DOHH2 (cell line): ENCODE measurements at regions not wholly inside any gene's neighbourhood (a gene's known extent, or its start where the extent isn't known, plus 50 kb on each side); places are given as distances from the start of the nearest gene placed in this dataset.

Source experiments
- H3F3A ChIP-seq: fragments of 200-600 bp; sonication (generic), shearing (Covaris generic); 2 replicates; pipeline ENCODE4 v1.6.0; 2016; ENCODE audit warnings: antibody characterized with exemption, mild to moderate bottlenecking; ENCODE audit not compliant: control insufficient read depth, insufficient read depth
- H3K27ac ChIP-seq: fragments of 200-600 bp; sonication (generic); 2 replicates; pipeline ENCODE4 v1.5.1; 2014; ENCODE audit warnings: low read depth, mild to moderate bottlenecking, low read length, moderate library complexity
- H3K27me3 ChIP-seq: fragments of 200-600 bp; sonication (generic); 2 replicates; pipeline ENCODE4 v1.6.1; 2014; ENCODE audit warnings: mild to moderate bottlenecking, low read length, mixed read lengths; ENCODE audit not compliant: control insufficient read depth
- H3K36me3 ChIP-seq: fragments of 200-600 bp; sonication (generic); 2 replicates; pipeline ENCODE4 v1.6.1; 2014; ENCODE audit warnings: mild to moderate bottlenecking, low read length, moderate library complexity, mixed read lengths; ENCODE audit not compliant: control insufficient read depth
- H3K4me1 ChIP-seq: fragments of 200-600 bp; sonication (generic); 2 replicates; pipeline ENCODE4 v1.6.1; 2014; ENCODE audit warnings: mild to moderate bottlenecking, low read length, mixed read lengths; ENCODE audit not compliant: control insufficient read depth
- H3K4me2 ChIP-seq: fragments of 200-600 bp; sonication (generic); 2 replicates; pipeline ENCODE4 v1.6.0; 2014; ENCODE audit warnings: mild to moderate bottlenecking, low read length, moderate library complexity
- H3K4me3 ChIP-seq: fragments of 200-600 bp; sonication (generic); 2 replicates; pipeline ENCODE4 v1.5.1; 2014; ENCODE audit warnings: mild to moderate bottlenecking, low read length, mixed read lengths
- H3K79me2 ChIP-seq: fragments of 200-600 bp; sonication (generic); 2 replicates; pipeline ENCODE4 v1.6.1; 2014; ENCODE audit warnings: mild to moderate bottlenecking, low read length, mixed read lengths; ENCODE audit not compliant: control insufficient read depth
- H3K9me2 ChIP-seq: fragments of 200-600 bp; sonication (generic); replicated peaks from 2 replicates; pipeline ENCODE4 v1.6.1; 2014; ENCODE audit warnings: mild to moderate bottlenecking, low read length, mixed read lengths; ENCODE audit not compliant: control insufficient read depth
- H3K9me3 ChIP-seq: fragments of 200-600 bp; sonication (generic); 2 replicates; pipeline ENCODE4 v1.6.1; 2014; ENCODE audit warnings: antibody characterized with exemption, low read length, mixed read lengths; ENCODE audit not compliant: control insufficient read depth, insufficient read depth
- H4K20me1 ChIP-seq: fragments of 200-600 bp; sonication (generic); 2 replicates; pipeline ENCODE4 v1.6.0; 2014; ENCODE audit warnings: low read depth, mild to moderate bottlenecking, antibody characterized with exemption, low read length, moderate library complexity; ENCODE audit not compliant: control insufficient read depth, insufficient read depth
- EZH2phosphoT487 ChIP-seq: fragments of 200-600 bp; sonication (generic); IDR thresholded peaks from 2 replicates; pipeline ENCODE4 v1.6.1; 2017; ENCODE audit warnings: borderline replicate concordance, mild to moderate bottlenecking, antibody characterized with exemption, low read length, moderate library complexity, mixed read lengths
- TF ChIP-seq, protein P1 (sequence below): fragments of 200-600 bp; sonication (generic); IDR thresholded peaks from one replicate; pipeline ENCODE4 v1.5.1; 2014; ENCODE audit warnings: antibody characterized with exemption, mild to moderate bottlenecking, low read depth, low read length; ENCODE audit not compliant: poor library complexity, severe bottlenecking

DNA sequence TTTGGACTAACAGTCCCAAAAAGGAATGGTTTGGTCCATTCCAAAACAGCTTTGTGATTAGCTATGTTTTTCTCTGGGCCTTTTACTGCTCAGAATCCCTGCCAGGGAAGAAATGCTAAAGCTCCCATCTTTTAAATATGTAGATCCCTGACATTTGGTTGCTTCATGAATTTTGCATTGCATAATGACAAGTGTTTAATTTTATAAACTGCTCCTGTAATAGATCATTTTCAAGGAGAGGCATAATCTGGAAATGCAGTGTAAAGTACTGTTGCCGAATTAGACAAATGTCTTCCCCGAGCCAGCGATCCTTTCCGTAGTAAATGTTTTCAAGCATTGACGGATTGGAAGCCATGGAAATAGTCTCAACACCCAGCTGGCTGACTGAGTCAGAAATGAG lies 291.3 kb upstream of the PRKD1 start:
- no peaks in the 10 kb centered on the region for H3F3A ChIP-seq
- H3K4me2 ChIP-seq = no peak overlapping the region

DNA sequence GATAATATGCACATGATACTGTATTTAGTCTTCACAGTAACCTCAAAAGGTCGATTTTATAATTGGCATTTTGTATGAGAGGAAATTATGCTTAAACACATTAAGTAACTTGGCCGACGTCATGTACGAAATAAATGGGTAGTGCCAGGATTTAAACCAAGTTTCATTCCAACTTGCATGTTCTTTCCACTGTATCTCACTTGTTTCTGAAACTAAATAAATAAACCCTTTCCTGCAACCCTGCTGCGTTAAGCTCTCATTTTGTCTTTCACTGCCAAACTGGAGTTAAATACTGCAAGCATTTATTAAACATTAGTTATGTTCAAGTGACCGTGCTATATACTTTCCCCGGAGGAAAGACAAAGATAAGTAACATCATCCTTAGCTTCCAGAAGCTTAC lies 293.9 kb upstream of the PRKD1 start:
- Histone ChIP-seq H4K20me1 (no peaks in the 10 kb centered on the region), H3K4me1 (no peaks in the 10 kb centered on the region), H3K27ac (no peak overlapping the region), H3K27me3 (no peaks in the 10 kb centered on the region), H3F3A (no peaks in the 10 kb centered on the region), H3K9me3 (no peaks in the 10 kb centered on the region), H3K4me3 (no peak overlapping the region), H3K4me2 (no peak overlapping the region), H3K79me2 (no peaks in the 10 kb centered on the region), H3K36me3 (no peaks in the 10 kb centered on the region), H3K9me2 (no peaks in the 10 kb centered on the region)
- TF ChIP-seq EZH2phosphoT487 = no peak
- TF ChIP-seq, protein P1, sequence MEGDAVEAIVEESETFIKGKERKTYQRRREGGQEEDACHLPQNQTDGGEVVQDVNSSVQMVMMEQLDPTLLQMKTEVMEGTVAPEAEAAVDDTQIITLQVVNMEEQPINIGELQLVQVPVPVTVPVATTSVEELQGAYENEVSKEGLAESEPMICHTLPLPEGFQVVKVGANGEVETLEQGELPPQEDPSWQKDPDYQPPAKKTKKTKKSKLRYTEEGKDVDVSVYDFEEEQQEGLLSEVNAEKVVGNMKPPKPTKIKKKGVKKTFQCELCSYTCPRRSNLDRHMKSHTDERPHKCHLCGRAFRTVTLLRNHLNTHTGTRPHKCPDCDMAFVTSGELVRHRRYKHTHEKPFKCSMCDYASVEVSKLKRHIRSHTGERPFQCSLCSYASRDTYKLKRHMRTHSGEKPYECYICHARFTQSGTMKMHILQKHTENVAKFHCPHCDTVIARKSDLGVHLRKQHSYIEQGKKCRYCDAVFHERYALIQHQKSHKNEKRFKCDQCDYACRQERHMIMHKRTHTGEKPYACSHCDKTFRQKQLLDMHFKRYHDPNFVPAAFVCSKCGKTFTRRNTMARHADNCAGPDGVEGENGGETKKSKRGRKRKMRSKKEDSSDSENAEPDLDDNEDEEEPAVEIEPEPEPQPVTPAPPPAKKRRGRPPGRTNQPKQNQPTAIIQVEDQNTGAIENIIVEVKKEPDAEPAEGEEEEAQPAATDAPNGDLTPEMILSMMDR = no peak

More for the DNA sequence above, 291.3 kb upstream of the PRKD1 start:
- no peaks in the 10 kb centered on the region for H3K79me2 ChIP-seq
- no peak overlapping the region for H3K27ac ChIP-seq
- H3K9me2 ChIP-seq = no peaks in the 10 kb centered on the region
- no peaks in the 10 kb centered on the region for H3K27me3 ChIP-seq
- H3K4me1 ChIP-seq = no peaks in the 10 kb centered on the region
- H4K20me1 ChIP-seq = no peaks in the 10 kb centered on the region
- no peaks in the 10 kb centered on the region for H3K9me3 ChIP-seq
- no peaks in the 10 kb centered on the region for H3K36me3 ChIP-seq
- TF ChIP-seq, protein P1 = no peak
- no peak for TF ChIP-seq EZH2phosphoT487
- H3K4me3 ChIP-seq = no peak overlapping the region

DNA sequence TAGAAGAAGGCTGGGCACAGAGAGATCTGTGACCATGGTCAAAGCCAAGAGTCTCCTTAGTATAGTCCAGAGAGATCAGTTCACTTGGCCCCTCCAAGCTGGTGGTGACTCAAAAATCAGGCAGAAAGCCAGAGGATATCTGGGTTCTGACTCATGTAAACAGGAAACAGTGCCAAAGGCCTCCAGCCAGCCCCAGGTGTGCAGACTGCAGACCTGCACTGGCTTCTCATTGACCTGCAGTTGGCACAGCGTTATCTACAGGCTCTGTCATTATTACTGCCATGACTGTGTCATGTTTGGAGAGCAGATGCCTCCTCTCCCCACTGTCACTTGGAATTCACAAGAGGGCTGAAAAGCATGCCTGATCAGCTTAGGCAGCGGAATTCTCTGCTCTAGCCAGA lies 295.7 kb upstream of the PRKD1 start:
- no peaks in the 10 kb centered on the region for H3K36me3 ChIP-seq
- H3K9me2 ChIP-seq = no peaks in the 10 kb centered on the region
- H3K4me2 ChIP-seq = no peak overlapping the region
- H3K27me3 ChIP-seq = no peaks in the 10 kb centered on the region
- no peak overlapping the region for H3K27ac ChIP-seq
- no peaks in the 10 kb centered on the region for H3K4me1 ChIP-seq
- H3F3A ChIP-seq = no peaks in the 10 kb centered on the region
- no peaks in the 10 kb centered on the region for H4K20me1 ChIP-seq
- H3K79me2 ChIP-seq = no peaks in the 10 kb centered on the region
- TF ChIP-seq EZH2phosphoT487 = no peak
- TF ChIP-seq, protein P1 = no peak
- no peaks in the 10 kb centered on the region for H3K9me3 ChIP-seq
- no peak overlapping the region for H3K4me3 ChIP-seq

DNA sequence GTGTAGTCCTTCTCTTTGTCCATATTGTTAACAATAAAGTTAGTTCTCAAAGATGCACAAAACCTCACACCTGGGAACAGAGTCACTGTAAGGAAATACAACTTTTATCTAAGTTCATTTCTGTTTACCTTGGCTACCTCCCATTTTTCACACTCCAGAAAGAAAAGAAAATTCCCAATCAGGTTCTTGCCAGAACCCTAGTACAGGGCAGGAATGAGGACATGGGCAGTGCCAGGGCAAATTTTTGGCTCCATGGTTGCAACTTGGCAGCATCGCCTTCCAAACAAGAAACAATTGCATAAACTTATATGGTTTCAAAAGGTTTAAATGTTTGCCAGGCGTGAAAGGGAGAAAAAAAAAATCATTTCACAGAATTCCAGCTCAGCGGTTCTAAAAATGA lies 296.3 kb upstream of the PRKD1 start:
- Histone ChIP-seq H3K9me2 (no peaks in the 10 kb centered on the region), H3K36me3 (no peaks in the 10 kb centered on the region), H3K4me1 (no peaks in the 10 kb centered on the region), H3K4me3 (no peak overlapping the region), H3K27ac (no peak overlapping the region), H3F3A (no peaks in the 10 kb centered on the region), H3K79me2 (no peaks in the 10 kb centered on the region), H3K27me3 (no peaks in the 10 kb centered on the region), H3K4me2 (no peak overlapping the region), H4K20me1 (no peaks in the 10 kb centered on the region), H3K9me3 (no peaks in the 10 kb centered on the region)
- TF ChIP-seq, protein P1 = no peak
- no peak for TF ChIP-seq EZH2phosphoT487
